ENCODE measurements at regions not wholly inside any gene's neighbourhood (a gene's known extent, or its start where the extent isn't known, plus 50 kb on each side); places are given as distances from the start of the nearest gene placed in this dataset.

DNA sequence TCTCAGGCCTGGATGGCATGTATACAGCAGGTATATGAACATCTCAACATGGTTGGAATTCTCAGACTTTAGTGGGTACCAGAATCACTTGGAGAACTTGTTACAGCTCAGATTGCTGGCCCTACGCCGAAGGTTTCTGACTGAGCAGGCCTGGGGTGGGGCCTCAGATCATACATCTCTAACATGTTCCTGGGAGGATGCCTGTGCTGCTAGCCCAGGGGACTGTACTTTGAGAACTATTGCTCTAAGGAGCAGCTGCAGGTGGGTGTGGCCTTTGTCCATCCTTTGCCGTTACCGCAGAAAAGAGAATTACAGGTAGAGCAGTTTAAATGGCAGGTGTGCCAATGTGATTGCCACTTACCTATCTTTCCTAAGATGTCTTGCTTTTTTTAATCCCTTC lies 310.5 kb upstream of the JAG1 start:
- Mint-ChIP-seq H3K36me3 (ENCODE audit: low read depth) (no peaks in the 10 kb centered on the region), H3K4me1 (peaks cover 3% of the 10 kb centered on the region), H3K9me3 (no peaks in the 10 kb centered on the region), H3K27me3 (ENCODE audit: insufficient read depth, low read depth, poor library complexity) (peaks cover 4% of the 10 kb centered on the region), H3K4me3 (no peak overlapping the region), H3K27ac (no peak overlapping the region)
- no peaks in the 10 kb centered on the region for H3K27me3 ChIP-seq (ENCODE audit: insufficient read depth)
- H3F3A ChIP-seq (replicated peaks; ENCODE audit: low read depth) = no peaks in the 10 kb centered on the region
- H3K36me3 ChIP-seq (ENCODE audit: insufficient read depth) = no peaks in the 10 kb centered on the region
- no peak overlapping the region for H3K27ac ChIP-seq (ENCODE audit: low read depth)
- no peak overlapping the region for H2AFZ ChIP-seq
- H3K4me2 ChIP-seq = no peak overlapping the region
- no peak overlapping the region for H3K4me3 ChIP-seq
- no peak for ATAC-seq
- no peaks in the 10 kb centered on the region for H4K20me1 ChIP-seq (replicated peaks; ENCODE audit: insufficient read depth)
- H3K4me1 ChIP-seq (ENCODE audit: insufficient read depth) = peaks cover under 1% of the 10 kb centered on the region; the same call in 1 of the 2 replicates
- no peaks in the 10 kb centered on the region for H3K79me2 ChIP-seq (replicated peaks; ENCODE audit: insufficient read depth)
- no peak for DNase-seq (ENCODE audit: low spot score)
- TF ChIP-seq POLR2AphosphoS5 (IDR thresholded peaks at IDR 0.05; ENCODE audit: low read depth) (no peak), ZNF114 (CRISPR knock-in tag; IDR thresholded peaks at IDR 0.05) (no peak), STAT1 (IDR thresholded peaks at IDR 0.05; ENCODE audit: unreplicated experiment) (no peak), EZH2phosphoT487 (IDR thresholded peaks at IDR 0.05; ENCODE audit: unreplicated experiment) (no peak), JUNB (IDR thresholded peaks at IDR 0.05; ENCODE audit: unreplicated experiment) (no peak), ZNF462 (CRISPR knock-in tag; IDR thresholded peaks at IDR 0.05) (no peak), NANOG (IDR thresholded peaks at IDR 0.05; ENCODE audit: borderline replicate concordance) (no peak), EZH2 (IDR thresholded peaks at IDR 0.05; ENCODE audit: low read depth, unreplicated experiment) (no peak)
- peaks cover 17% of the 10 kb centered on the region for H3K9me2 ChIP-seq (ENCODE audit: insufficient read depth)

GRCh38 chr20:10984913-10985312 lies 311.1 kb upstream of the JAG1 start:
- H3K27me3 Mint-ChIP-seq (ENCODE audit: insufficient read depth, low read depth, poor library complexity) = peaks cover 4% of the 10 kb centered on the region
- no peak overlapping the region for H3K4me2 ChIP-seq
- H3K9me3 Mint-ChIP-seq = no peaks in the 10 kb centered on the region
- no peak overlapping the region for H3K27ac Mint-ChIP-seq
- H3K36me3 Mint-ChIP-seq (ENCODE audit: low read depth) = no peaks in the 10 kb centered on the region
- no peaks in the 10 kb centered on the region for H3F3A ChIP-seq (replicated peaks; ENCODE audit: low read depth)
- H3K36me3 ChIP-seq (ENCODE audit: insufficient read depth) = no peaks in the 10 kb centered on the region
- peaks cover 9% of the 10 kb centered on the region for H3K4me1 Mint-ChIP-seq
- H3K4me3 Mint-ChIP-seq = no peak overlapping the region
- ATAC-seq (no peak), DNase-seq (ENCODE audit: low spot score) (no peak)
- no peak overlapping the region for H2AFZ ChIP-seq
- peaks cover 7% of the 10 kb centered on the region; the same call in 1 of the 2 replicates for H3K4me1 ChIP-seq (ENCODE audit: insufficient read depth)
- H3K9me2 ChIP-seq (ENCODE audit: insufficient read depth) = peaks cover 13% of the 10 kb centered on the region
- H3K79me2 ChIP-seq (replicated peaks; ENCODE audit: insufficient read depth) = no peaks in the 10 kb centered on the region
- H3K27me3 ChIP-seq (ENCODE audit: insufficient read depth) = no peaks in the 10 kb centered on the region
- H3K4me3 ChIP-seq = no peak overlapping the region
- no peaks in the 10 kb centered on the region for H4K20me1 ChIP-seq (replicated peaks; ENCODE audit: insufficient read depth)
- H3K27ac ChIP-seq (ENCODE audit: low read depth) = no peak overlapping the region
- TF ChIP-seq JUNB (IDR thresholded peaks at IDR 0.05; ENCODE audit: unreplicated experiment) = no peak
- TF ChIP-seq, protein P1, sequence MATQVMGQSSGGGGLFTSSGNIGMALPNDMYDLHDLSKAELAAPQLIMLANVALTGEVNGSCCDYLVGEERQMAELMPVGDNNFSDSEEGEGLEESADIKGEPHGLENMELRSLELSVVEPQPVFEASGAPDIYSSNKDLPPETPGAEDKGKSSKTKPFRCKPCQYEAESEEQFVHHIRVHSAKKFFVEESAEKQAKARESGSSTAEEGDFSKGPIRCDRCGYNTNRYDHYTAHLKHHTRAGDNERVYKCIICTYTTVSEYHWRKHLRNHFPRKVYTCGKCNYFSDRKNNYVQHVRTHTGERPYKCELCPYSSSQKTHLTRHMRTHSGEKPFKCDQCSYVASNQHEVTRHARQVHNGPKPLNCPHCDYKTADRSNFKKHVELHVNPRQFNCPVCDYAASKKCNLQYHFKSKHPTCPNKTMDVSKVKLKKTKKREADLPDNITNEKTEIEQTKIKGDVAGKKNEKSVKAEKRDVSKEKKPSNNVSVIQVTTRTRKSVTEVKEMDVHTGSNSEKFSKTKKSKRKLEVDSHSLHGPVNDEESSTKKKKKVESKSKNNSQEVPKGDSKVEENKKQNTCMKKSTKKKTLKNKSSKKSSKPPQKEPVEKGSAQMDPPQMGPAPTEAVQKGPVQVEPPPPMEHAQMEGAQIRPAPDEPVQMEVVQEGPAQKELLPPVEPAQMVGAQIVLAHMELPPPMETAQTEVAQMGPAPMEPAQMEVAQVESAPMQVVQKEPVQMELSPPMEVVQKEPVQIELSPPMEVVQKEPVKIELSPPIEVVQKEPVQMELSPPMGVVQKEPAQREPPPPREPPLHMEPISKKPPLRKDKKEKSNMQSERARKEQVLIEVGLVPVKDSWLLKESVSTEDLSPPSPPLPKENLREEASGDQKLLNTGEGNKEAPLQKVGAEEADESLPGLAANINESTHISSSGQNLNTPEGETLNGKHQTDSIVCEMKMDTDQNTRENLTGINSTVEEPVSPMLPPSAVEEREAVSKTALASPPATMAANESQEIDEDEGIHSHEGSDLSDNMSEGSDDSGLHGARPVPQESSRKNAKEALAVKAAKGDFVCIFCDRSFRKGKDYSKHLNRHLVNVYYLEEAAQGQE (IDR thresholded peaks at IDR 0.05; ENCODE audit: unreplicated experiment) = no peak
- TF ChIP-seq ZNF331 (CRISPR knock-in tag; IDR thresholded peaks at IDR 0.05; ENCODE audit: low read depth) = no peak
- no peak for TF ChIP-seq POLR2AphosphoS5 (IDR thresholded peaks at IDR 0.05; ENCODE audit: low read depth)
- no peak for TF ChIP-seq EZH2 (IDR thresholded peaks at IDR 0.05; ENCODE audit: low read depth, unreplicated experiment)
- TF ChIP-seq NANOG (IDR thresholded peaks at IDR 0.05; ENCODE audit: borderline replicate concordance) = no peak
- no peak for TF ChIP-seq ZNF114 (CRISPR knock-in tag; IDR thresholded peaks at IDR 0.05)
- TF ChIP-seq CTCF (conservative IDR thresholded peaks at IDR 0.05; ENCODE audit: low read depth in 2 of 2) = no peak
- no peak for TF ChIP-seq EZH2phosphoT487 (IDR thresholded peaks at IDR 0.05; ENCODE audit: unreplicated experiment)

All from GM23338 (cell line).